T-cell (primary cell): ENCODE measurements at regions not wholly inside any gene's neighbourhood (a gene's known extent, or its start where the extent isn't known, plus 50 kb on each side); places are given as distances from the start of the nearest gene placed in this dataset.

ENCODE experiments used
- ATAC-seq, 4 experiments: fragments of 200-7000 bp in 3 of 4; fragments of 150-1000 bp in 1 of 4; cut with Tn5 transposase; replicated peaks in 1 of 4; 1 replicate in 3 of 4; 2 replicates in 1 of 4; pipeline ENCODE4 v1.10.0; 2021; ENCODE audit warnings: moderate library complexity in 3 of 4, mild to moderate bottlenecking in 2 of 4, moderate number of reproducible peaks in 1 of 4
- CTCF ChIA-PET, 2 donors: fragments of 300-600 bp; sonication (Branson Sonifier 250); formaldehyde crosslinking; loops; one replicate each; lab custom pipeline; 2022; ENCODE audit warnings: antibody characterized with exemption in 2 of 2; lab: Charles Lee
- POLR2A ChIA-PET, 2 donors: fragments of 300-600 bp; sonication (Branson Sonifier 250); formaldehyde crosslinking; loops; one replicate each; lab custom pipeline; 2022; ENCODE audit warnings: antibody characterized with exemption in 2 of 2; lab: Charles Lee
- DNase-seq, 35 experiments: peaks; one replicate each; pipeline versions ENCODE4 v3.0.0 to v3.0.0-alpha.2; 2013 to 2023
- H3K27ac ChIP-seq: one replicate; pipeline ENCODE4 v1.5.1; 2013; ENCODE audit warnings: low read length
- H3K27me3 ChIP-seq, 2 experiments: replicated peaks in 1 of 2; 1 replicate in 1 of 2; 2 replicates in 1 of 2; pipeline versions ENCODE4 v1.6.1 to v1.7.0; 2013; ENCODE audit warnings: low read length in 1 of 2, mixed read lengths in 1 of 2; ENCODE audit not compliant: control insufficient read depth in 2 of 2, insufficient read depth in 2 of 2; ENCODE audit errors: extremely low read depth in 1 of 2
- H3K36me3 ChIP-seq, 2 donors: 1 replicate in 1 of 2; 2 replicates in 1 of 2; pipeline versions ENCODE4 v1.6.1 to v1.7.0; 2013; ENCODE audit warnings: low read length in 1 of 2; ENCODE audit not compliant: control insufficient read depth in 2 of 2, insufficient read depth in 1 of 2; ENCODE audit errors: extremely low read depth in 1 of 2
- H3K4me1 ChIP-seq, 2 experiments: 1 replicate in 1 of 2; 2 replicates in 1 of 2; pipeline versions ENCODE4 v1.6.1 to v1.7.0; 2013; ENCODE audit warnings: low read length in 2 of 2, mixed read lengths in 1 of 2; ENCODE audit not compliant: insufficient read depth in 2 of 2, control insufficient read depth in 1 of 2; ENCODE audit errors: extremely low read depth in 1 of 2
- H3K4me3 ChIP-seq, 2 donors: 1 replicate in 1 of 2; 2 replicates in 1 of 2; pipeline versions ENCODE4 v1.5.1 to v1.7.0; 2013; ENCODE audit warnings: mild to moderate bottlenecking in 2 of 2, low read length in 1 of 2, moderate library complexity in 1 of 2; ENCODE audit not compliant: control insufficient read depth in 1 of 2; ENCODE audit errors: extremely low read depth in 1 of 2
- H3K9me3 ChIP-seq: 2 replicates; pipeline ENCODE4 v1.7.0; 2013
- H3K27ac Mint-ChIP-seq, 2 donors: one replicate each; pipeline ENCODE4 v1.8.0; 2020 to 2021; ENCODE audit warnings: mild to moderate bottlenecking in 2 of 2, mixed read lengths in 2 of 2
- H3K27me3 Mint-ChIP-seq, 2 donors: one replicate each; pipeline ENCODE4 v1.8.0; 2021 to 2022; ENCODE audit warnings: mixed read lengths in 2 of 2
- H3K36me3 Mint-ChIP-seq: one replicate; pipeline ENCODE4 v1.8.0; 2021; ENCODE audit warnings: mixed read lengths
- H3K4me1 Mint-ChIP-seq, 3 donors: one replicate each; pipeline ENCODE4 v1.8.0; 2020 to 2022; ENCODE audit warnings: mixed read lengths in 3 of 3, mild to moderate bottlenecking in 1 of 3
- H3K4me3 Mint-ChIP-seq, 3 donors: one replicate each; pipeline ENCODE4 v1.8.0; 2020 to 2022; ENCODE audit warnings: mild to moderate bottlenecking in 3 of 3, mixed read lengths in 3 of 3, moderate library complexity in 3 of 3
- H3K9me3 Mint-ChIP-seq, 3 donors: one replicate each; pipeline ENCODE4 v1.8.0; 2020 to 2022; ENCODE audit warnings: mixed read lengths in 3 of 3
- WGBS: methylation state at CpG from one replicate; pipeline ENCODE4 v1.1.5; 2013; ENCODE audit warnings: missing lambda C conversion rate; ENCODE audit not compliant: insufficient coverage; 5-methylcytosine and 5-hydroxymethylcytosine counted together

GRCh38 chrX:87392369-87392768 is 125.2 kb upstream of the KLHL4 start:
- no CpG with 5 or more reads among the region's 2 CpGs for WGBS
- no peaks in the 10 kb centered on the region for H3K4me1 ChIP-seq
- no peak overlapping the region for H3K4me3 ChIP-seq
- POLR2A ChIA-PET = no interaction called here
- H3K27ac ChIP-seq = no peak overlapping the region
- no peaks in the 10 kb centered on the region for H3K36me3 Mint-ChIP-seq
- no peaks in the 10 kb centered on the region for H3K27me3 ChIP-seq
- no peaks in the 10 kb centered on the region for H3K9me3 ChIP-seq
- H3K27ac Mint-ChIP-seq = no peak overlapping the region
- DNase-seq = no peak
- ATAC-seq = no peak
- H3K9me3 Mint-ChIP-seq = peaks cover 0 to 4% (median 0%) of the 10 kb centered on the region in 3 donors
- CTCF ChIA-PET = no interaction called here
- no peaks in the 10 kb centered on the region for H3K36me3 ChIP-seq
- H3K4me3 Mint-ChIP-seq = no peak overlapping the region
- H3K4me1 Mint-ChIP-seq = no peaks in the 10 kb centered on the region
- peaks cover 0 to 3% of the 10 kb centered on the region in 2 donors for H3K27me3 Mint-ChIP-seq

GRCh38 chrX:87397103-87397886 is 120.3 kb upstream of the KLHL4 start:
- no CpG with 5 or more reads among the region's 2 CpGs for WGBS
- Mint-ChIP-seq H3K9me3 (peaks cover 0 to 4% (median 4%) of the 10 kb centered on the region in 3 donors), H3K27ac (no peak overlapping the region), H3K4me3 (no peak overlapping the region), H3K4me1 (no peaks in the 10 kb centered on the region), H3K27me3 (peaks cover 0 to 3% of the 10 kb centered on the region in 2 donors), H3K36me3 (no peaks in the 10 kb centered on the region)
- H3K4me3 ChIP-seq = no peak overlapping the region
- no peaks in the 10 kb centered on the region for H3K36me3 ChIP-seq
- ATAC-seq (no peak), DNase-seq (no peak)
- H3K27ac ChIP-seq = no peak overlapping the region
- H3K27me3 ChIP-seq = no peaks in the 10 kb centered on the region
- CTCF ChIA-PET = no interaction called here
- no peaks in the 10 kb centered on the region for H3K4me1 ChIP-seq
- POLR2A ChIA-PET = no interaction called here
- no peaks in the 10 kb centered on the region for H3K9me3 ChIP-seq

- Histone ChIP-seq H3K9me3 (no peaks in the 10 kb centered on the region), H3K4me3 (no peak overlapping the region), H3K27me3 (no peaks in the 10 kb centered on the region), H3K36me3 (no peaks in the 10 kb centered on the region), H3K4me1 (no peaks in the 10 kb centered on the region), H3K27ac (no peak overlapping the region)
- Mint-ChIP-seq H3K9me3 (peaks cover 0 to 7% (median 4%) of the 10 kb centered on the region in 3 donors), H3K4me1 (no peaks in the 10 kb centered on the region), H3K27me3 (no peaks in the 10 kb centered on the region), H3K4me3 (no peak overlapping the region), H3K36me3 (no peaks in the 10 kb centered on the region), H3K27ac (no peak overlapping the region)
- ChIA-PET POLR2A (no interaction called here), CTCF (no interaction called here)
- WGBS = no CpG with 5 or more reads among the region's 1 CpG
- DNase-seq (no peak), ATAC-seq (no peak)
These were observed 115.3 kb upstream of the KLHL4 start for GRCh38 chrX:87402256-87402655.

GRCh38 chrX:87403551-87403950 is 114.1 kb upstream of the KLHL4 start:
- DNase-seq (no peak), ATAC-seq (no peak)
- ChIA-PET CTCF (no interaction called here), POLR2A (no interaction called here)
- Mint-ChIP-seq H3K36me3 (no peaks in the 10 kb centered on the region), H3K27ac (no peak overlapping the region), H3K4me3 (no peak overlapping the region), H3K27me3 (no peaks in the 10 kb centered on the region), H3K9me3 (peaks cover 0 to 7% (median 4%) of the 10 kb centered on the region in 3 donors), H3K4me1 (no peaks in the 10 kb centered on the region)
- no CpG with 5 or more reads among the region's 4 CpGs for WGBS
- Histone ChIP-seq H3K27me3 (no peaks in the 10 kb centered on the region), H3K4me1 (no peaks in the 10 kb centered on the region), H3K4me3 (no peak overlapping the region), H3K27ac (no peak overlapping the region), H3K36me3 (no peaks in the 10 kb centered on the region), H3K9me3 (no peaks in the 10 kb centered on the region)

- H3K27me3 Mint-ChIP-seq = peaks cover 0 to 3% of the 10 kb centered on the region in 2 donors
- no peak overlapping the region for H3K4me3 Mint-ChIP-seq
- ATAC-seq (no peak), DNase-seq (no peak)
- H3K36me3 Mint-ChIP-seq = no peaks in the 10 kb centered on the region
- H3K9me3 Mint-ChIP-seq = peaks cover 0 to 10% (median 0%) of the 10 kb centered on the region in 3 donors
- no peaks in the 10 kb centered on the region for H3K27me3 ChIP-seq
- no peaks in the 10 kb centered on the region for H3K9me3 ChIP-seq
- no peak overlapping the region for H3K27ac Mint-ChIP-seq
- no peak overlapping the region for H3K4me3 ChIP-seq
- ChIA-PET CTCF (no interaction called here), POLR2A (no interaction called here)
- no peaks in the 10 kb centered on the region for H3K36me3 ChIP-seq
- H3K4me1 ChIP-seq = no peaks in the 10 kb centered on the region
- H3K27ac ChIP-seq = no peak overlapping the region
- H3K4me1 Mint-ChIP-seq = no peaks in the 10 kb centered on the region
- WGBS = 61% methylated on average over 2 of the region's 7 CpGs
These were observed 108.3 kb upstream of the KLHL4 start for GRCh38 chrX:87409113-87409841.

- Mint-ChIP-seq H3K9me3 (peaks cover 0 to 2% (median 0%) of the 10 kb centered on the region in 3 donors), H3K27me3 (peaks cover 0 to 4% of the 10 kb centered on the region in 2 donors), H3K4me1 (no peaks in the 10 kb centered on the region), H3K36me3 (no peaks in the 10 kb centered on the region), H3K4me3 (no peak overlapping the region), H3K27ac (no peak overlapping the region)
- Histone ChIP-seq H3K4me3 (no peak overlapping the region), H3K36me3 (no peaks in the 10 kb centered on the region), H3K27ac (no peak overlapping the region), H3K4me1 (no peaks in the 10 kb centered on the region), H3K9me3 (no peaks in the 10 kb centered on the region), H3K27me3 (no peaks in the 10 kb centered on the region)
- POLR2A ChIA-PET = no interaction called here
- 0% methylated on average over 1 of the region's 3 CpGs for WGBS
- no peak for DNase-seq
- ATAC-seq = no peak
- CTCF ChIA-PET = interaction anchor here in 1 of 2 donors (0.6 kb wide), 1 partner anchor 1884 kb away, joined by 3 read pairs; no protein-coding TSS in a partner anchor
These were observed 92.0 kb upstream of the KLHL4 start for GRCh38 chrX:87425618-87426017.
